Panc1 (cell line): ENCODE measurements at regions not wholly inside any gene's neighbourhood (a gene's known extent, or its start where the extent isn't known, plus 50 kb on each side); places are given as distances from the start of the nearest gene placed in this dataset.

Experiments used
- ATAC-seq: fragments of 200-7000 bp; cut with Tn5 transposase; 2 replicates; pipeline ENCODE4 v1.9.1; 2020; ENCODE audit warnings: mild to moderate bottlenecking, moderate library complexity
- BruUV-seq: library from RNA; stranded (reverse); fragments of 400-500 nt; replicated peaks from 2 replicates; lab custom pipeline; 2021; lab: Mats Ljungman, UMichigan
- CTCF ChIA-PET: fragments of 300-600 bp; sonication (Branson Sonifier 250); formaldehyde crosslinking; loops from one replicate; lab custom pipeline; 2022; ENCODE audit warnings: antibody characterized with exemption; lab: Charles Lee
- POLR2A ChIA-PET: fragments of 300-600 bp; sonication (Branson Sonifier 250); formaldehyde crosslinking; loops from one replicate; lab custom pipeline; 2022; ENCODE audit warnings: antibody characterized with exemption; lab: Charles Lee
- DNase-seq: peaks from one replicate; pipeline ENCODE4 v3.0.0-alpha.2; 2010; ENCODE audit warnings: low read depth, low spot score
- H3K27ac ChIP-seq: 2 replicates; pipeline ENCODE4 v1.5.1; 2011; ENCODE audit warnings: mild to moderate bottlenecking, low read length, inconsistent platforms
- H3K27me3 ChIP-seq: fragments of 200-500 bp; sonication (Bioruptor generic); 2 replicates; pipeline ENCODE4 v1.6.0; 2014; ENCODE audit warnings: low read length, inconsistent platforms; ENCODE audit not compliant: control insufficient read depth, insufficient read depth
- H3K36me3 ChIP-seq: fragments of 200-500 bp; sonication (Bioruptor generic); 2 replicates; pipeline ENCODE4 v1.5.1; 2014; ENCODE audit warnings: inconsistent platforms, mild to moderate bottlenecking, low read length, moderate library complexity; ENCODE audit not compliant: control insufficient read depth, insufficient read depth
- H3K4me1 ChIP-seq: 2 replicates; pipeline ENCODE4 v1.5.1; 2011; ENCODE audit warnings: inconsistent platforms, mild to moderate bottlenecking, low read length, moderate library complexity; ENCODE audit not compliant: control insufficient read depth, insufficient read depth
- H3K4me3 ChIP-seq, 2 experiments: 2 replicates each; pipeline ENCODE4 v1.5.1; 2011 to 2012; ENCODE audit warnings: low read depth in 2 of 2, low read length in 2 of 2, mild to moderate bottlenecking in 2 of 2, inconsistent platforms in 1 of 2, moderate library complexity in 1 of 2
- H3K9me3 ChIP-seq: fragments of 200-500 bp; sonication (Bioruptor generic); 2 replicates; pipeline ENCODE4 v1.5.1; 2014; ENCODE audit warnings: low read depth, mild to moderate bottlenecking, inconsistent platforms, low read length, moderate library complexity; ENCODE audit not compliant: control insufficient read depth, insufficient read depth
- POLR2AphosphoS5 ChIP-seq: IDR thresholded peaks from 2 replicates; pipeline ENCODE4 v1.6.1; 2012; ENCODE audit warnings: mild to moderate bottlenecking, low read depth, low read length, moderate library complexity
- SIN3A ChIP-seq: IDR thresholded peaks from 2 replicates; pipeline ENCODE4 v1.6.1; 2012; ENCODE audit warnings: low read depth, mild to moderate bottlenecking, low read length, moderate library complexity, borderline replicate concordance; ENCODE audit not compliant: insufficient read depth
- TCF7L2 ChIP-seq: IDR thresholded peaks from 2 replicates; pipeline ENCODE4 v1.6.1; 2011; ENCODE audit warnings: mild to moderate bottlenecking, low read depth, low read length, inconsistent platforms
- in situ Hi-C: cut with HindIII; loops from 2 replicates; pipeline ENCODE4 v1.10.0; 2016; ENCODE audit warnings: low sequenced_read_pairs, low pct_unique_long_range_greater_than_20kb
- intact Hi-C: fragments of 100-400 bp; cut with micrococcal nuclease; formaldehyde crosslinking; loops from one replicate; pipeline ENCODE4 v1.10.0; 2022; ENCODE audit not compliant: unreplicated experiment
- TF ChIP-seq, protein P1 (sequence below): fragments of 450-650 bp; IDR thresholded peaks from 2 replicates; pipeline ENCODE4 v1.5.1; 2017; ENCODE audit warnings: mild to moderate bottlenecking
- TF ChIP-seq, protein P2 (sequence below), 2 experiments: IDR thresholded peaks; 2 replicates each; pipeline ENCODE4 v1.6.1; 2011 to 2012; ENCODE audit warnings: low read depth in 2 of 2, control low read depth in 1 of 2, low read length in 1 of 2, mild to moderate bottlenecking in 1 of 2, moderate library complexity in 1 of 2; ENCODE audit not compliant: insufficient read depth in 1 of 2

DNA sequence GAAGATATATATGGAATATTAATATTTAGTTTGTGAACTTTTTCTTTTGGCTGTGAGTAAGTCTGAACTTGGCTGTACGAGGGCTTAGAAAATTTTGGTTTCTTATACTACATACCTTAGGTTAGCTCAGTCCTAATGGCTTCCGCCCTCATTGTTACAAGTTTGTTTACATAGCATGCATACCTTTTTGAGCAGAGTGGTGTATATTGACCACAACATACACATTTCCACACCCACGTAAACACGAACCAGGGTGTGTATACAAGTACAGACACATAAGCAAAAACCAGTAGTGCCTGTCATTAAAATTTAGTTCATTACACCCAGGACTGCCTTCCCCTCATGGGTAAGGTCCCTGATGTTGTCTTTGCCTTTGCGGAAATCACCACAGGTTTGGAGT, 230.2 kb upstream of the RGS6 start:
- Histone ChIP-seq H3K27me3 (no peaks in the 10 kb centered on the region), H3K27ac (no peak overlapping the region), H3K4me1 (no peaks in the 10 kb centered on the region), H3K36me3 (no peaks in the 10 kb centered on the region; the same call in 1 of the 2 replicates), H3K9me3 (no peaks in the 10 kb centered on the region), H3K4me3 (no peak overlapping the region)
- intact Hi-C loops, result no loop called here
- BruUV-seq, result no TSS peak
- ChIA-PET CTCF (no interaction called here), POLR2A (no interaction called here)
- DNase-seq, result no peak
- no peak for TF ChIP-seq SIN3A
- TF ChIP-seq POLR2AphosphoS5, result no peak
- no peak for TF ChIP-seq TCF7L2
- TF ChIP-seq, protein P1, sequence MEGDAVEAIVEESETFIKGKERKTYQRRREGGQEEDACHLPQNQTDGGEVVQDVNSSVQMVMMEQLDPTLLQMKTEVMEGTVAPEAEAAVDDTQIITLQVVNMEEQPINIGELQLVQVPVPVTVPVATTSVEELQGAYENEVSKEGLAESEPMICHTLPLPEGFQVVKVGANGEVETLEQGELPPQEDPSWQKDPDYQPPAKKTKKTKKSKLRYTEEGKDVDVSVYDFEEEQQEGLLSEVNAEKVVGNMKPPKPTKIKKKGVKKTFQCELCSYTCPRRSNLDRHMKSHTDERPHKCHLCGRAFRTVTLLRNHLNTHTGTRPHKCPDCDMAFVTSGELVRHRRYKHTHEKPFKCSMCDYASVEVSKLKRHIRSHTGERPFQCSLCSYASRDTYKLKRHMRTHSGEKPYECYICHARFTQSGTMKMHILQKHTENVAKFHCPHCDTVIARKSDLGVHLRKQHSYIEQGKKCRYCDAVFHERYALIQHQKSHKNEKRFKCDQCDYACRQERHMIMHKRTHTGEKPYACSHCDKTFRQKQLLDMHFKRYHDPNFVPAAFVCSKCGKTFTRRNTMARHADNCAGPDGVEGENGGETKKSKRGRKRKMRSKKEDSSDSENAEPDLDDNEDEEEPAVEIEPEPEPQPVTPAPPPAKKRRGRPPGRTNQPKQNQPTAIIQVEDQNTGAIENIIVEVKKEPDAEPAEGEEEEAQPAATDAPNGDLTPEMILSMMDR, result no peak
- TF ChIP-seq, protein P2, sequence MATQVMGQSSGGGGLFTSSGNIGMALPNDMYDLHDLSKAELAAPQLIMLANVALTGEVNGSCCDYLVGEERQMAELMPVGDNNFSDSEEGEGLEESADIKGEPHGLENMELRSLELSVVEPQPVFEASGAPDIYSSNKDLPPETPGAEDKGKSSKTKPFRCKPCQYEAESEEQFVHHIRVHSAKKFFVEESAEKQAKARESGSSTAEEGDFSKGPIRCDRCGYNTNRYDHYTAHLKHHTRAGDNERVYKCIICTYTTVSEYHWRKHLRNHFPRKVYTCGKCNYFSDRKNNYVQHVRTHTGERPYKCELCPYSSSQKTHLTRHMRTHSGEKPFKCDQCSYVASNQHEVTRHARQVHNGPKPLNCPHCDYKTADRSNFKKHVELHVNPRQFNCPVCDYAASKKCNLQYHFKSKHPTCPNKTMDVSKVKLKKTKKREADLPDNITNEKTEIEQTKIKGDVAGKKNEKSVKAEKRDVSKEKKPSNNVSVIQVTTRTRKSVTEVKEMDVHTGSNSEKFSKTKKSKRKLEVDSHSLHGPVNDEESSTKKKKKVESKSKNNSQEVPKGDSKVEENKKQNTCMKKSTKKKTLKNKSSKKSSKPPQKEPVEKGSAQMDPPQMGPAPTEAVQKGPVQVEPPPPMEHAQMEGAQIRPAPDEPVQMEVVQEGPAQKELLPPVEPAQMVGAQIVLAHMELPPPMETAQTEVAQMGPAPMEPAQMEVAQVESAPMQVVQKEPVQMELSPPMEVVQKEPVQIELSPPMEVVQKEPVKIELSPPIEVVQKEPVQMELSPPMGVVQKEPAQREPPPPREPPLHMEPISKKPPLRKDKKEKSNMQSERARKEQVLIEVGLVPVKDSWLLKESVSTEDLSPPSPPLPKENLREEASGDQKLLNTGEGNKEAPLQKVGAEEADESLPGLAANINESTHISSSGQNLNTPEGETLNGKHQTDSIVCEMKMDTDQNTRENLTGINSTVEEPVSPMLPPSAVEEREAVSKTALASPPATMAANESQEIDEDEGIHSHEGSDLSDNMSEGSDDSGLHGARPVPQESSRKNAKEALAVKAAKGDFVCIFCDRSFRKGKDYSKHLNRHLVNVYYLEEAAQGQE (IDR thresholded peaks at IDR 0.05; ENCODE audit: insufficient read depth in 1 of 2, low read depth in 2 of 2, low read length in 1 of 2), result no peak
- in situ Hi-C loops, result no loop called here
- ATAC-seq, result no peak

DNA sequence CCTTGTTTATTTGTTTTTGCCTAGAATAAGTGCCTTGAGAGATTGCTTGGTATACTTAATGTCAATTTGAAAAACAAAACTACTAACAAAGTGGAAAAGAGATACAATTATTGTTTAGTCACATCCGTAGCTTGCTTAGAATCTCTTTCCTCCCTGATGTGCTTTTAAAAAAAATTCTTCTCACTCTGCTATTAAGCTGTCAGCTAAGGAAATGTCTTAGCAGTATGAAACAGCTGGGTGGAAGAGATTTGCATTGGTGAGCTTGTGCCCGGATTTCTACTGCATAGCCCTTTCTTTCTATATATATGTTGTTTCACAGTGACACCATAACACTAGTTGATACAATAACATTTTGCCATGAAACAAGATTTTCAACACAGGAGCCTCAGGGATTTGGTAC, 229.4 kb upstream of the RGS6 start:
- TF ChIP-seq, protein P1, result no peak
- TF ChIP-seq TCF7L2, result no peak
- TF ChIP-seq, protein P2 (IDR thresholded peaks at IDR 0.05; ENCODE audit: insufficient read depth in 1 of 2, low read depth in 2 of 2, low read length in 1 of 2), result no peak
- no TSS peak for BruUV-seq
- H3K36me3 ChIP-seq, result no peaks in the 10 kb centered on the region; the same call in 1 of the 2 replicates
- H3K4me1 ChIP-seq, result no peaks in the 10 kb centered on the region
- H3K27ac ChIP-seq, result no peak overlapping the region
- ChIA-PET CTCF (no interaction called here), POLR2A (no interaction called here)
- DNase-seq, result no peak
- in situ Hi-C loops, result no loop called here
- no peaks in the 10 kb centered on the region for H3K9me3 ChIP-seq
- no peak for ATAC-seq
- no peak overlapping the region for H3K4me3 ChIP-seq
- intact Hi-C loops, result no loop called here
- no peaks in the 10 kb centered on the region for H3K27me3 ChIP-seq
